ENCODE measurements at regions not wholly inside any gene's neighbourhood (a gene's known extent, or its start where the extent isn't known, plus 50 kb on each side); places are given as distances from the start of the nearest gene placed in this dataset.

DNA sequence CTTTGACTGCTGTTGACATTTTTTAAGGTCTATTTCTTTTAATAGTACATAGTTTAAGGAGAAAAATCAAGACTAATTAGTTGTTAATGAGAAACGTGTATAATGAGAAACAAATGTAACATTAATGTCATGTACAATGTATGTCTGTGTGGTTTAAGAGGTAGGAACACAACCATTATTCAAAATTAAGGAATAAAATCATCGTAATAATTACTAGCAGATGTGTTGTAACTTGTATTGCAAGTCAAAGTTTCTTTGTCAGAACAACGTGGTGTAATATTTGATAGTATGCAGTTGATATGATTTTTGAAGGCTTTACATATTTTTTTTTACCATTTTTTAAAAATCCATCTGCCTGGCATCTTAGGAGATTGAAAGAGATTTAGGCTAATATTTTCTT lies 120.2 kb upstream of the ARRDC3 start:
- TF ChIP-seq, protein P1, sequence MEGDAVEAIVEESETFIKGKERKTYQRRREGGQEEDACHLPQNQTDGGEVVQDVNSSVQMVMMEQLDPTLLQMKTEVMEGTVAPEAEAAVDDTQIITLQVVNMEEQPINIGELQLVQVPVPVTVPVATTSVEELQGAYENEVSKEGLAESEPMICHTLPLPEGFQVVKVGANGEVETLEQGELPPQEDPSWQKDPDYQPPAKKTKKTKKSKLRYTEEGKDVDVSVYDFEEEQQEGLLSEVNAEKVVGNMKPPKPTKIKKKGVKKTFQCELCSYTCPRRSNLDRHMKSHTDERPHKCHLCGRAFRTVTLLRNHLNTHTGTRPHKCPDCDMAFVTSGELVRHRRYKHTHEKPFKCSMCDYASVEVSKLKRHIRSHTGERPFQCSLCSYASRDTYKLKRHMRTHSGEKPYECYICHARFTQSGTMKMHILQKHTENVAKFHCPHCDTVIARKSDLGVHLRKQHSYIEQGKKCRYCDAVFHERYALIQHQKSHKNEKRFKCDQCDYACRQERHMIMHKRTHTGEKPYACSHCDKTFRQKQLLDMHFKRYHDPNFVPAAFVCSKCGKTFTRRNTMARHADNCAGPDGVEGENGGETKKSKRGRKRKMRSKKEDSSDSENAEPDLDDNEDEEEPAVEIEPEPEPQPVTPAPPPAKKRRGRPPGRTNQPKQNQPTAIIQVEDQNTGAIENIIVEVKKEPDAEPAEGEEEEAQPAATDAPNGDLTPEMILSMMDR (conservative IDR thresholded peaks at IDR 0.05 in 1 of 2, IDR thresholded peaks at IDR 0.05 in 1 of 2; ENCODE audit: low read depth in 1 of 2, low read length in 2 of 2) = no peak
- TF ChIP-seq EZH2 (IDR thresholded peaks at IDR 0.05; ENCODE audit: low read length, missing control alignments) = no peak

All from fibroblast of lung (primary cell).